H9 (cell line): ENCODE measurements at regions not wholly inside any gene's neighbourhood (a gene's known extent, or its start where the extent isn't known, plus 50 kb on each side); places are given as distances from the start of the nearest gene placed in this dataset.

ENCODE experiments used
- DNase-seq: peaks from one replicate; pipeline ENCODE4 v3.0.0-alpha.2; 2017
- H2AFZ ChIP-seq: one replicate; pipeline ENCODE4 v1.6.1; 2013; ENCODE audit warnings: mild to moderate bottlenecking, low read length, control low read depth, moderate library complexity
- H2AK5ac ChIP-seq: 2 replicates; pipeline ENCODE4 v1.6.1; 2013; ENCODE audit warnings: low read length, control low read depth, mixed read lengths; ENCODE audit not compliant: insufficient read length
- H2BK120ac ChIP-seq: one replicate; pipeline ENCODE4 v1.6.1; 2013; ENCODE audit warnings: low read depth, mild to moderate bottlenecking, low read length, control low read depth, inconsistent platforms; ENCODE audit not compliant: poor library complexity, severe bottlenecking
- H2BK12ac ChIP-seq: 2 replicates; pipeline ENCODE4 v1.6.1; 2013; ENCODE audit warnings: low read length, control low read depth, mixed read lengths, low read depth; ENCODE audit not compliant: insufficient read length
- H2BK15ac ChIP-seq: 2 replicates; pipeline ENCODE4 v1.6.1; 2013; ENCODE audit warnings: low read depth, low read length, control low read depth
- H2BK20ac ChIP-seq: one replicate; pipeline ENCODE4 v1.6.1; 2013; ENCODE audit warnings: low read depth, mild to moderate bottlenecking, low read length, control low read depth, inconsistent platforms; ENCODE audit not compliant: poor library complexity, severe bottlenecking
- H2BK5ac ChIP-seq: 2 replicates; pipeline ENCODE4 v1.6.1; 2013; ENCODE audit warnings: low read length, control low read depth, mixed read lengths; ENCODE audit not compliant: insufficient read length
- H3K14ac ChIP-seq: 2 replicates; pipeline ENCODE4 v1.6.1; 2013; ENCODE audit warnings: low read length, control low read depth; ENCODE audit not compliant: insufficient read depth
- H3K18ac ChIP-seq: 2 replicates; pipeline ENCODE4 v1.6.1; 2013; ENCODE audit warnings: low read depth, mild to moderate bottlenecking, mixed read lengths, low read length, control low read depth; ENCODE audit not compliant: insufficient read length
- H3K23ac ChIP-seq: 2 replicates; pipeline ENCODE4 v1.6.1; 2013; ENCODE audit warnings: low read length, control low read depth, mixed read lengths, low read depth; ENCODE audit not compliant: insufficient read length
- H3K23me2 ChIP-seq: 2 replicates; pipeline ENCODE4 v1.6.1; 2013; ENCODE audit warnings: low read depth, mild to moderate bottlenecking, mixed read lengths, low read length, control low read depth; ENCODE audit not compliant: insufficient read length, poor library complexity, severe bottlenecking
- H3K27ac ChIP-seq: 2 replicates; pipeline ENCODE4 v1.5.1; 2013; ENCODE audit warnings: low read length, control low read depth, mixed read lengths, low read depth; ENCODE audit not compliant: insufficient read length
- H3K27me3 ChIP-seq: 2 replicates; pipeline ENCODE4 v1.6.1; 2013; ENCODE audit warnings: low read length, control low read depth, inconsistent platforms; ENCODE audit not compliant: insufficient read depth
- H3K4ac ChIP-seq: 2 replicates; pipeline ENCODE4 v1.6.1; 2013; ENCODE audit warnings: low read depth, mild to moderate bottlenecking, control low read depth, inconsistent platforms, low read length, moderate library complexity
- H3K4me1 ChIP-seq: 2 replicates; pipeline ENCODE4 v1.6.1; 2013; ENCODE audit warnings: low read length, control low read depth, inconsistent platforms; ENCODE audit not compliant: insufficient read depth
- H3K4me2 ChIP-seq: 2 replicates; pipeline ENCODE4 v1.6.1; 2013; ENCODE audit warnings: low read length, control low read depth, mixed read lengths; ENCODE audit not compliant: insufficient read length, insufficient read depth
- H3K56ac ChIP-seq: 2 replicates; pipeline ENCODE4 v1.6.1; 2013; ENCODE audit warnings: low read depth, mild to moderate bottlenecking, mixed read lengths, low read length, control low read depth; ENCODE audit not compliant: insufficient read length
- H3K79me1 ChIP-seq: 2 replicates; pipeline ENCODE4 v1.6.1; 2013; ENCODE audit warnings: low read depth, mild to moderate bottlenecking, moderate library complexity, low read length, control low read depth, inconsistent platforms; ENCODE audit not compliant: insufficient read depth, poor library complexity, severe bottlenecking
- H3K79me2 ChIP-seq: 2 replicates; pipeline ENCODE4 v1.6.1; 2013; ENCODE audit warnings: low read length, control low read depth, inconsistent platforms; ENCODE audit not compliant: insufficient read depth
- H3K9ac ChIP-seq: 2 replicates; pipeline ENCODE4 v1.6.1; 2013; ENCODE audit warnings: low read length, control low read depth, mixed read lengths; ENCODE audit not compliant: insufficient read length; ENCODE audit errors: extremely low read depth
- H3K9me3 ChIP-seq: one replicate; pipeline ENCODE4 v1.6.1; 2013; ENCODE audit warnings: low read depth, low read length, inconsistent platforms; ENCODE audit not compliant: control insufficient read depth
- H3T11ph ChIP-seq: one replicate; pipeline ENCODE4 v1.6.1; 2013; ENCODE audit warnings: mild to moderate bottlenecking, low read length, control low read depth, inconsistent platforms
- H4K20me1 ChIP-seq: one replicate; pipeline ENCODE4 v1.6.1; 2013; ENCODE audit not compliant: control insufficient read depth, insufficient read length, insufficient read depth
- H4K5ac ChIP-seq: 2 replicates; pipeline ENCODE4 v1.6.1; 2013; ENCODE audit warnings: low read depth, mild to moderate bottlenecking, mixed read lengths, low read length, control low read depth; ENCODE audit not compliant: insufficient read length
- H4K8ac ChIP-seq: replicated peaks from 2 replicates; pipeline ENCODE4 v1.6.1; 2013; ENCODE audit warnings: low read length, control low read depth, mixed read lengths, low read depth; ENCODE audit not compliant: insufficient read length
- H4K91ac ChIP-seq: 2 replicates; pipeline ENCODE4 v1.6.1; 2013; ENCODE audit warnings: low read depth, mild to moderate bottlenecking, moderate library complexity, mixed read lengths, low read length, control low read depth; ENCODE audit not compliant: insufficient read length
- H3K27ac Mint-ChIP-seq, 3 experiments: 2 replicates in 2 of 3; 3 replicates in 1 of 3; pipeline ENCODE4 v1.8.0; 2020 to 2021; ENCODE audit warnings: mixed read lengths in 3 of 3, mild to moderate bottlenecking in 1 of 3, moderate library complexity in 1 of 3
- H3K27me3 Mint-ChIP-seq: 2 replicates; pipeline ENCODE4 v1.8.0; 2021; ENCODE audit warnings: low read depth, mild to moderate bottlenecking, moderate library complexity, mixed read lengths
- H3K36me3 Mint-ChIP-seq, 3 experiments: 2 replicates in 2 of 3; 3 replicates in 1 of 3; pipeline ENCODE4 v1.8.0; 2020 to 2021; ENCODE audit warnings: low read depth in 3 of 3, mixed read lengths in 3 of 3; ENCODE audit not compliant: insufficient read depth in 1 of 3
- H3K4me1 Mint-ChIP-seq, 2 experiments: 2 replicates each; pipeline ENCODE4 v1.8.0; 2020; ENCODE audit warnings: mixed read lengths in 2 of 2
- H3K4me3 Mint-ChIP-seq, 2 experiments: 2 replicates in 1 of 2; 3 replicates in 1 of 2; pipeline ENCODE4 v1.8.0; 2020 to 2021; ENCODE audit warnings: mild to moderate bottlenecking in 2 of 2, mixed read lengths in 2 of 2, moderate library complexity in 1 of 2
- H3K9me3 Mint-ChIP-seq, 2 experiments: 2 replicates in 1 of 2; 3 replicates in 1 of 2; pipeline ENCODE4 v1.8.0; 2020; ENCODE audit warnings: mild to moderate bottlenecking in 2 of 2, mixed read lengths in 2 of 2, moderate library complexity in 1 of 2
- WGBS: extraction: QIAGEN DNeasy Blood & Tissue Kit; methylation state at CpG from one replicate; pipeline ENCODE4 v1.1.7; 2013; ENCODE audit warnings: missing lambda C conversion rate, low lambda C conversion rate, mixed read lengths; ENCODE audit not compliant: insufficient read length; ENCODE audit errors: extremely low coverage; 5-methylcytosine and 5-hydroxymethylcytosine counted together
- TF ChIP-seq, protein P1 (sequence below): fragments of 200-600 bp; sonication (generic); conservative IDR thresholded peaks from 3 replicates; pipeline ENCODE4 v1.8.0; 2021; ENCODE audit warnings: antibody characterized with exemption, mild to moderate bottlenecking

DNA sequence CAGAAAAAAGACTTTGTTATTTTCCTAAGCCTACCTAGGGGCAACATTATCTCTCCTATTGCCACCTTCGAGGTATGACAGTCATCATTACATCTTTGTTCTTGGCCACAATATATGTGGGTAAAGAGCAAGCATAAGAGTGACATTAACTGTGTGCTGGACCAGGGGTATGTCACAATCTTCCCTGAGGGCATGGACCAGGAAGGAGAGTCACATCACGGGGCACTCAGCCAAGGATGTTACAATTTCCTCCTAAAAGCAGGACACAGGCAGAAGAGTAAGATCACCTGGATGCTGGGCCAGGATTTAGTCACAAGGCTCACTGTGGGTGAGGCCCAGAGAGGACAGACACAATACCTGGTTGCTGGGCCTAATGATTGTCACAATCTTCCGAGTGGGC lies 53.0 kb upstream of the ZNF728 start:
- H4K91ac ChIP-seq: no peak overlapping the region
- no peak overlapping the region for H3K9ac ChIP-seq
- H4K8ac ChIP-seq: no peak overlapping the region
- no peak overlapping the region for H2BK20ac ChIP-seq
- no peaks in the 10 kb centered on the region for H3K27me3 ChIP-seq
- WGBS: no CpG with 5 or more reads among the region's 3 CpGs
- no peak overlapping the region for H2BK15ac ChIP-seq
- no peak overlapping the region for H2BK12ac ChIP-seq
- no peak overlapping the region for H2BK120ac ChIP-seq
- no peak overlapping the region for H3K18ac ChIP-seq
- H3T11ph ChIP-seq: no peak overlapping the region
- no peaks in the 10 kb centered on the region for H3K79me2 ChIP-seq
- H3K56ac ChIP-seq: no peak overlapping the region
- peaks cover 0 to 30% (median 12%) of the 10 kb centered on the region in 3 experiments; a peak in 5 of 7 replicates for H3K36me3 Mint-ChIP-seq
- no peak overlapping the region for H3K14ac ChIP-seq
- H4K5ac ChIP-seq: no peak overlapping the region
- no peak overlapping the region for H2BK5ac ChIP-seq
- H2AK5ac ChIP-seq: no peak overlapping the region
- H3K9me3 ChIP-seq: peaks cover 67% of the 10 kb centered on the region
- H3K23ac ChIP-seq: no peak overlapping the region
- H3K27ac Mint-ChIP-seq: no peak overlapping the region
- H3K9me3 Mint-ChIP-seq: peaks cover 91 to 92% of the 10 kb centered on the region in 2 experiments
- no peak overlapping the region for H3K4ac ChIP-seq
- H3K4me3 Mint-ChIP-seq: no peak overlapping the region
- no peak overlapping the region for H3K4me2 ChIP-seq
- no peaks in the 10 kb centered on the region for H3K79me1 ChIP-seq
- no peak overlapping the region for H2AFZ ChIP-seq
- DNase-seq: no peak
- no peaks in the 10 kb centered on the region for H4K20me1 ChIP-seq
- no peaks in the 10 kb centered on the region for H3K4me1 Mint-ChIP-seq
- TF ChIP-seq, protein P1, sequence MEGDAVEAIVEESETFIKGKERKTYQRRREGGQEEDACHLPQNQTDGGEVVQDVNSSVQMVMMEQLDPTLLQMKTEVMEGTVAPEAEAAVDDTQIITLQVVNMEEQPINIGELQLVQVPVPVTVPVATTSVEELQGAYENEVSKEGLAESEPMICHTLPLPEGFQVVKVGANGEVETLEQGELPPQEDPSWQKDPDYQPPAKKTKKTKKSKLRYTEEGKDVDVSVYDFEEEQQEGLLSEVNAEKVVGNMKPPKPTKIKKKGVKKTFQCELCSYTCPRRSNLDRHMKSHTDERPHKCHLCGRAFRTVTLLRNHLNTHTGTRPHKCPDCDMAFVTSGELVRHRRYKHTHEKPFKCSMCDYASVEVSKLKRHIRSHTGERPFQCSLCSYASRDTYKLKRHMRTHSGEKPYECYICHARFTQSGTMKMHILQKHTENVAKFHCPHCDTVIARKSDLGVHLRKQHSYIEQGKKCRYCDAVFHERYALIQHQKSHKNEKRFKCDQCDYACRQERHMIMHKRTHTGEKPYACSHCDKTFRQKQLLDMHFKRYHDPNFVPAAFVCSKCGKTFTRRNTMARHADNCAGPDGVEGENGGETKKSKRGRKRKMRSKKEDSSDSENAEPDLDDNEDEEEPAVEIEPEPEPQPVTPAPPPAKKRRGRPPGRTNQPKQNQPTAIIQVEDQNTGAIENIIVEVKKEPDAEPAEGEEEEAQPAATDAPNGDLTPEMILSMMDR: no peak
- H3K23me2 ChIP-seq: no peaks in the 10 kb centered on the region
- peaks cover 4% of the 10 kb centered on the region; the same call in 1 of the 2 replicates for H3K27me3 Mint-ChIP-seq
- no peaks in the 10 kb centered on the region for H3K4me1 ChIP-seq
- no peak overlapping the region for H3K27ac ChIP-seq
